AG10803 (cell line): ENCODE measurements at regions not wholly inside any gene's neighbourhood (a gene's known extent, or its start where the extent isn't known, plus 50 kb on each side); places are given as distances from the start of the nearest gene placed in this dataset.

Experiments used
- DNase-seq: peaks from one replicate; pipeline ENCODE4 v3.0.0; 2010; ENCODE audit warnings: low read depth
- H3K4me3 ChIP-seq: 2 replicates; pipeline ENCODE4 v1.5.1; 2011; ENCODE audit warnings: mild to moderate bottlenecking, low read length, control low read depth
- CTCF ChIP-seq: conservative IDR thresholded peaks from 2 replicates; pipeline ENCODE4 v1.5.1; 2011; ENCODE audit warnings: mild to moderate bottlenecking, low read length, control low read depth, inconsistent platforms

- DNase-seq = no peak
- TF ChIP-seq CTCF = no peak
- no peak overlapping the region for H3K4me3 ChIP-seq
These were observed 109.8 kb downstream of the ZNF280B start for GRCh38 chr22:22398530-22399327.

- TF ChIP-seq CTCF = no peak
- no peak for DNase-seq
- no peak overlapping the region for H3K4me3 ChIP-seq
These were observed 108.4 kb downstream of the ZNF280B start for GRCh38 chr22:22400099-22400498.

- TF ChIP-seq CTCF = no peak
- no peak overlapping the region for H3K4me3 ChIP-seq
- DNase-seq = no peak
These were observed 107.6 kb downstream of the ZNF280B start for GRCh38 chr22:22400964-22401363.

GRCh38 chr22:22401381-22401780, 107.2 kb downstream of the ZNF280B start:
- no peak overlapping the region for H3K4me3 ChIP-seq
- no peak for TF ChIP-seq CTCF
- no peak for DNase-seq

GRCh38 chr22:22403306-22403705, 105.2 kb downstream of the ZNF280B start:
- TF ChIP-seq CTCF = no peak
- DNase-seq = no peak
- H3K4me3 ChIP-seq = no peak overlapping the region

- no peak overlapping the region for H3K4me3 ChIP-seq
- no peak for TF ChIP-seq CTCF
- no peak for DNase-seq
These were observed 104.8 kb downstream of the ZNF280B start for GRCh38 chr22:22403771-22404170.

GRCh38 chr22:22404598-22405284, 103.8 kb downstream of the ZNF280B start:
- no peak for TF ChIP-seq CTCF
- DNase-seq = no peak
- H3K4me3 ChIP-seq = no peak overlapping the region
